ENCODE measurements at regions not wholly inside any gene's neighbourhood (a gene's known extent, or its start where the extent isn't known, plus 50 kb on each side); places are given as distances from the start of the nearest gene placed in this dataset.

DNA sequence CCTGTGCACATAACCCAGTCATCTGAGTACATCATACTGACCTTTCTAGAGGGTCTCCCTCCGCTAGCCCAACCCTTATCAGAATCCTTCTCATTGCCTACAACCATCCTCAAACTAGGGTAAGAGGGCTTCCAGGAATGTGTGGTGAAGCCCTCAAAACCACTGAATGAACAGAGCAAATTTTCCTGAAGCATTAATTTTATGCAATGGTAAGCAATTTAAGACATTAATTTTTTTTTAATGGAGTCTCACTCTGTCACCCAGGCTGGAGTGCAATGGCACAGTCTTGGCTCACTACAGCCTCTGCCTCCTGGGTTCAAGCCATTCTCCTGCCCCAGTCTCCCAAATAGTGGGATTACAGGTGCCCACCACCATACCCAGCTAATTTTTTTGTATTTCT lies 86.1 kb upstream of the ZNF281 start:
- TF ChIP-seq, protein P1, sequence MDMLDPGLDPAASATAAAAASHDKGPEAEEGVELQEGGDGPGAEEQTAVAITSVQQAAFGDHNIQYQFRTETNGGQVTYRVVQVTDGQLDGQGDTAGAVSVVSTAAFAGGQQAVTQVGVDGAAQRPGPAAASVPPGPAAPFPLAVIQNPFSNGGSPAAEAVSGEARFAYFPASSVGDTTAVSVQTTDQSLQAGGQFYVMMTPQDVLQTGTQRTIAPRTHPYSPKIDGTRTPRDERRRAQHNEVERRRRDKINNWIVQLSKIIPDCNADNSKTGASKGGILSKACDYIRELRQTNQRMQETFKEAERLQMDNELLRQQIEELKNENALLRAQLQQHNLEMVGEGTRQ (CRISPR knock-in tag; IDR thresholded peaks at IDR 0.05): no peak
- TF ChIP-seq, protein P2, sequence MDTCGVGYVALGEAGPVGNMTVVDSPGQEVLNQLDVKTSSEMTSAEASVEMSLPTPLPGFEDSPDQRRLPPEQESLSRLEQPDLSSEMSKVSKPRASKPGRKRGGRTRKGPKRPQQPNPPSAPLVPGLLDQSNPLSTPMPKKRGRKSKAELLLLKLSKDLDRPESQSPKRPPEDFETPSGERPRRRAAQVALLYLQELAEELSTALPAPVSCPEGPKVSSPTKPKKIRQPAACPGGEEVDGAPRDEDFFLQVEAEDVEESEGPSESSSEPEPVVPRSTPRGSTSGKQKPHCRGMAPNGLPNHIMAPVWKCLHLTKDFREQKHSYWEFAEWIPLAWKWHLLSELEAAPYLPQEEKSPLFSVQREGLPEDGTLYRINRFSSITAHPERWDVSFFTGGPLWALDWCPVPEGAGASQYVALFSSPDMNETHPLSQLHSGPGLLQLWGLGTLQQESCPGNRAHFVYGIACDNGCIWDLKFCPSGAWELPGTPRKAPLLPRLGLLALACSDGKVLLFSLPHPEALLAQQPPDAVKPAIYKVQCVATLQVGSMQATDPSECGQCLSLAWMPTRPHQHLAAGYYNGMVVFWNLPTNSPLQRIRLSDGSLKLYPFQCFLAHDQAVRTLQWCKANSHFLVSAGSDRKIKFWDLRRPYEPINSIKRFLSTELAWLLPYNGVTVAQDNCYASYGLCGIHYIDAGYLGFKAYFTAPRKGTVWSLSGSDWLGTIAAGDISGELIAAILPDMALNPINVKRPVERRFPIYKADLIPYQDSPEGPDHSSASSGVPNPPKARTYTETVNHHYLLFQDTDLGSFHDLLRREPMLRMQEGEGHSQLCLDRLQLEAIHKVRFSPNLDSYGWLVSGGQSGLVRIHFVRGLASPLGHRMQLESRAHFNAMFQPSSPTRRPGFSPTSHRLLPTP (IDR thresholded peaks at IDR 0.05; ENCODE audit: borderline replicate concordance, extremely low read depth, insufficient read length): no peak
- TF ChIP-seq POLR2A (conservative IDR thresholded peaks at IDR 0.05) (no peak), TBL1XR1 (IDR thresholded peaks at IDR 0.05; ENCODE audit: low read length in 2 of 2) (no peak), KAT2B (IDR thresholded peaks at IDR 0.05; ENCODE audit: low read depth, low read length) (no peak), SP1 (CRISPR knock-in tag; IDR thresholded peaks at IDR 0.05) (no peak), CHCHD3 (CRISPR knock-in tag; IDR thresholded peaks at IDR 0.05) (no peak), ZEB2 (IDR thresholded peaks at IDR 0.05) (no peak)
- TF ChIP-seq, protein P3, sequence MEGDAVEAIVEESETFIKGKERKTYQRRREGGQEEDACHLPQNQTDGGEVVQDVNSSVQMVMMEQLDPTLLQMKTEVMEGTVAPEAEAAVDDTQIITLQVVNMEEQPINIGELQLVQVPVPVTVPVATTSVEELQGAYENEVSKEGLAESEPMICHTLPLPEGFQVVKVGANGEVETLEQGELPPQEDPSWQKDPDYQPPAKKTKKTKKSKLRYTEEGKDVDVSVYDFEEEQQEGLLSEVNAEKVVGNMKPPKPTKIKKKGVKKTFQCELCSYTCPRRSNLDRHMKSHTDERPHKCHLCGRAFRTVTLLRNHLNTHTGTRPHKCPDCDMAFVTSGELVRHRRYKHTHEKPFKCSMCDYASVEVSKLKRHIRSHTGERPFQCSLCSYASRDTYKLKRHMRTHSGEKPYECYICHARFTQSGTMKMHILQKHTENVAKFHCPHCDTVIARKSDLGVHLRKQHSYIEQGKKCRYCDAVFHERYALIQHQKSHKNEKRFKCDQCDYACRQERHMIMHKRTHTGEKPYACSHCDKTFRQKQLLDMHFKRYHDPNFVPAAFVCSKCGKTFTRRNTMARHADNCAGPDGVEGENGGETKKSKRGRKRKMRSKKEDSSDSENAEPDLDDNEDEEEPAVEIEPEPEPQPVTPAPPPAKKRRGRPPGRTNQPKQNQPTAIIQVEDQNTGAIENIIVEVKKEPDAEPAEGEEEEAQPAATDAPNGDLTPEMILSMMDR (IDR thresholded peaks at IDR 0.05 in 2 of 3, conservative IDR thresholded peaks at IDR 0.05 in 1 of 3; ENCODE audit: insufficient read depth in 2 of 3, low read depth in 1 of 3, low read length in 3 of 3): no peak
- TF ChIP-seq, protein P4, sequence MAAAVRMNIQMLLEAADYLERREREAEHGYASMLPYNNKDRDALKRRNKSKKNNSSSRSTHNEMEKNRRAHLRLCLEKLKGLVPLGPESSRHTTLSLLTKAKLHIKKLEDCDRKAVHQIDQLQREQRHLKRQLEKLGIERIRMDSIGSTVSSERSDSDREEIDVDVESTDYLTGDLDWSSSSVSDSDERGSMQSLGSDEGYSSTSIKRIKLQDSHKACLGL (CRISPR knock-in tag; IDR thresholded peaks at IDR 0.05; ENCODE audit: borderline replicate concordance, poor library complexity, severe bottlenecking): no peak
- TF ChIP-seq, protein P5, sequence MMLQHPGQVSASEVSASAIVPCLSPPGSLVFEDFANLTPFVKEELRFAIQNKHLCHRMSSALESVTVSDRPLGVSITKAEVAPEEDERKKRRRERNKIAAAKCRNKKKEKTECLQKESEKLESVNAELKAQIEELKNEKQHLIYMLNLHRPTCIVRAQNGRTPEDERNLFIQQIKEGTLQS (IDR thresholded peaks at IDR 0.05): no peak
- TF ChIP-seq, protein P5 (CRISPR knock-in tag; conservative IDR thresholded peaks at IDR 0.05): no peak

All from K562 (cell line).